CD4-positive, alpha-beta T cell treated with Interleukin-10 for 1 hour (primary cell): ENCODE measurements at regions not wholly inside any gene's neighbourhood (a gene's known extent, or its start where the extent isn't known, plus 50 kb on each side); places are given as distances from the start of the nearest gene placed in this dataset.
"Not testable (repeated sequence)": the region's sequence is repeated elsewhere in the genome, so short reads cannot be mapped to it uniquely, and the experiment has no call there.

Experiments
- DNase-seq: peaks from one replicate; pipeline ENCODE4 v3.0.0-alpha.2; 2020

GRCh38 chr3:59247402-59247841 is 197.6 kb upstream of the CFAP20DC start:
- DNase-seq, result no peak

- no peak for DNase-seq
These were observed 197.0 kb upstream of the CFAP20DC start for GRCh38 chr3:59246719-59247401.

- DNase-seq, result no peak
These were observed 196.2 kb upstream of the CFAP20DC start for GRCh38 chr3:59245859-59246501.

GRCh38 chr3:59245300-59245858 is 195.6 kb upstream of the CFAP20DC start:
- no peak for DNase-seq

DNA sequence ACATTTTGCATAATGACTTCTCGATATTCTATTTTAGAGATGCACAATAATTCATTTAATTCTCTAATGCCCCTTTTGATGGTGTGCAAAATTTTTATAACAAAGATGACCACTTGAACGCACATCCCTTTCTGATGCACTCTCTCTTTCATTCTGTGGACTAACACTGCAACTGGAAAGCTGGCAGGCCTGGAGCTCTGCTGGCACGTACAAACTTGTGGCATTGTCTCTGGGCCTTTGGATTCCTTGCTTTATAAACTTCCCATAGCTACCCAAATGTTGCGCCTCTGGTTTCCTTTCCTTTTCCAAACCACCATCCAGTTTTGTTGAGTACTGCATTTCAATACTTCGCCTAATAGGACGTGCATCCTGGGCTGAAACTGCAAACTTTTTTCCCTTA is 194.5 kb upstream of the CFAP20DC start:
- no peak for DNase-seq

GRCh38 chr3:59243476-59243875 is 193.7 kb upstream of the CFAP20DC start:
- DNase-seq, result no peak

DNA sequence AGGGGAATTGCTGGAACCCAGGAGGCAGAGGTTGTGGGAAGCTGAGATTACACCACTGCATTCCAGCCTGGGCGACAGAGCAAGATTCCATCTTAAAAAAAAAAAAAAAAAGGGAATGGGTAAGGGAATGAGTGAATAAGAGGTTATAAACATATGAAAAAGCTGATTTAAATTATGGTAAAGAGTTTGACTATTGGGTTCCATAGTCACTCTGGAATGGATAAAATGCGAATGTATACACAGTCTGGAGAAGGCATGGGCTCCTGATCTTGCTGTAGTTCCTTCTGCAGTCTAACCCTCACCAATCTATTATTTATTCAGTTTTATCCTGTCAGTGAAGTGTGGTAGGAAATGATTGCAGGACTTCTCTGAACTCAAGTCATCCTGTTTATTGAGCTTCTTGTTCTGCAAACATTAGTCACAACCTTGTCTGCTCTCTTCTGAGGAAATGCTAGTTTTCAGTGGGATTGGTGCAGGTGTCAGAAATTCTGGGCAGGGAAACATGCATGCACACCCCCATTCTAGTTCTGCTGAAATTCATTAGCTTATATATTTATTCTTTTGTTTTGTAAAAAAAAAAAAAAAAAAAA is 190.9 kb upstream of the CFAP20DC start:
- no peak for DNase-seq

DNA sequence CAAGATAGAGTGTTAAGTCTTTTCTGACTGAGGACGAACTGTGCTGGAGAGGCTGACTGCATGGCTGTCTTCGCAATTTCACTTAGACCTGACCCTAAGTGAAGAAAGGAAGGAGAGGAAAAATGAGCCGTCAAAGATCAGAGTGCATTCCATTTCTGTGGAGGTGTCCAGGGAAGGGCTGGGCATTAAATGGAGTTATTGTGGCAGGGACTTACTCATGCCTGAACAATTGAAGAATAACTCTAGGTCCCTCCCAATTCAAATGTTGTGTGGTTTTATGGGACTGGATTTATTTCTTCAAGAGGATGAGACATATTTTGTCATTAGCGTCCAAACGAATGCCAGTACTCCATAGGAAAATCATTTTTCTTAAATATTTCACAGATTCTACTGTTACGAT is 187.3 kb upstream of the CFAP20DC start:
- no peak for DNase-seq

GRCh38 chr3:59235634-59236012 is 185.8 kb upstream of the CFAP20DC start:
- peak; percentile 31 for DNase-seq

DNA sequence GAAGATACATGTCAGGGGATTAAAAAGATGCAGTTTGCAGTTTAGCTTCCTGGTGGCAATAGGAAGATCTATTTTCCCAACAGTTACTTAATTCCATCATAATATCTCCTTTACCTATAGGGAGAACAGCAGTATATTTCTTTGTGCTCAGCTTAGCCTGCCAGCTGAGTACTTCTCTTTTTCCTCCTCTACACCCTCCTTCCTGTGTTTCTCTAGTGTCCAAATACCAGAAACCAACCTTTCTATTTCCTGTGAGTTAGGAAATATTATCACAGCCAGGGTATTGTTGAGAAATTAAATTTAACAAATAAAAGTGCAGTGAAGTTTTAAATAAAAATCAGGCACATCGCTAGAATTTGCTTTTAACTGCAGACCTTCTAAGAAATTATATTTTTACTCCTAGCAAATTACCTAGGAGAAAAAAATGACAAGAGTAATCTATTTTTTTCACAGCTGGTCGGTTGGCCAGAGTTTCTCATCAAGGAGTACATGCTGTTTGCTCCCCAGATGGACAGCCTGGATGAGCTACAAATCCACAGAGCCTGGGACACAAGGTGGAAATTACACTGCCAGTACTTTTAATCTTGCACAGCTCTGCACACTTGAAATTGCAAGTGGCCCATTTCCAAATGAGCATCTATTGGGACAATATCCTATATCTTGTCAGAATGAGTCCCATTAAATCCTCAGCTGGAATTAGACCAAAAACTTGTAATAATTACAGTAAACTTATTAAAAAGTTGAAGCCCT is 185.2 kb upstream of the CFAP20DC start:
- DNase-seq, result no peak

- DNase-seq, result not testable (repeated sequence)
These were observed 180.6 kb upstream of the CFAP20DC start for GRCh38 chr3:59230379-59230778.

DNA sequence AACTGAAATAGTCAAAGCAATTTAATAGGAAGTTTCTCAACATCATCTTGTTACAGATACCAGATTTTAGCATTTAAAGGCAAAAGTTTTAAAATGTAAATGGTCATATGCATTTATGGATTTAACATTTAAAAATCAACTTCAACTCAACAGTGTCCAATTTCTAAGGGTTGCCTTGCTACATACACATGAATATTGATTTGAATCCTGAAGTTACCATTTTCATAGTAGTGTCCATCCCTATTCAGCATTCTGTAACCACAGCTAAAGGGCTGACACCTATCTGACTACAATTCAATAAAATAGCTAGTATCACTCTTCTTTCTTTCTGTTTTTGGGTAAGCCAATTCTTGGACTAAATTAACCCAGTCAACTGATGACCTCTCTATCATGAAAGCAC is 164.0 kb upstream of the CFAP20DC start:
- no peak for DNase-seq

DNA sequence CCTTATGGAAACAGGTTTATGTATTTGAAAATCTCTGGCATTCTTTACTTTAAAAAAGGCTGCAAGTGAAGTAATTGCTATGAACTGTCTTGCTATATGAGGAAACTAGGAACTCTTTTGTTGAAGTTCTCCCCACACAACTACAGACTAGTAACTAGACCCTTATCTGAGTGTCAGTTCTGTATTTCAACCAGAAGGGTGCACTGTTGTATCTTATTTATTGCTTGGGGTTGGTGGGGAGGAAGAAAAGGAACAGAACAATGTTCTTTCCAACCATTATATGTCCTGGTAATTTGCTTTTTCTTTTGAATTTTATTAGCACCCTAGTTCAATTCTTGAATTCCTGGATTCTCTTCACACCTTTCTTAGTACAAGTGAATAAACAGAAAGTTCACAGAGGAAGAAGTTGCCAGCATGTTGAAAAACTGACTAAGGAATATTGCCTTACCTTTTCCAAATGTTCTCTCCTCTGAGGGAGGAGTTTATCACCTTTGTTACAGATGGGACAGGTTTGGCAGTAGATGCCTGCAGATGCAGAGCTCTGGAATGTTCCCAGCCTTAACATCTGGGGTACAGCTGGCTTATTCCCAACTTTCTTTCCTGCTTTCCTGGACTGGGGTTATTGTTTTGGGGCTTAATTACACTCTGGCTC is 162.4 kb upstream of the CFAP20DC start:
- peak; percentile 59 for DNase-seq

DNA sequence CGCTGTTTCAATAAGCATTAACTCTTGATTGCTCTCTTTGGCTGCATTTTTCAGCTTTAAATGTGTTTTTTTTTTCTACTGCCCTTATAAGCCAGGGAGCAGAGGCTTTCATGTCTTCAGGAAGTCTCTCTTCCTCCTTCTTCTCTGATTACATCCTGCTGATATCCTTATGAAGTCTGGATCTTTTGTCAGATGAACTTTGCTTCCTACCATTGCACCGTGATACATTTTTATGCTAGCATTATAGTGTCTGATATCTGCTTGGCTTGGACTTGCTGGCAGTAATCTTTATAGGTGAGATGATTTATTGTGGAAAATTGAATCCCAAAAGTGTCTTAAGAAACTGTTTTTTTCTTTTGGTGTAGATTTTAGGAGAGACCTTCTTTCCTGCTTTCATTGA is 160.4 kb upstream of the CFAP20DC start:
- DNase-seq, result no peak

GRCh38 chr3:59192473-59192872 is 142.6 kb upstream of the CFAP20DC start:
- no peak for DNase-seq

DNA sequence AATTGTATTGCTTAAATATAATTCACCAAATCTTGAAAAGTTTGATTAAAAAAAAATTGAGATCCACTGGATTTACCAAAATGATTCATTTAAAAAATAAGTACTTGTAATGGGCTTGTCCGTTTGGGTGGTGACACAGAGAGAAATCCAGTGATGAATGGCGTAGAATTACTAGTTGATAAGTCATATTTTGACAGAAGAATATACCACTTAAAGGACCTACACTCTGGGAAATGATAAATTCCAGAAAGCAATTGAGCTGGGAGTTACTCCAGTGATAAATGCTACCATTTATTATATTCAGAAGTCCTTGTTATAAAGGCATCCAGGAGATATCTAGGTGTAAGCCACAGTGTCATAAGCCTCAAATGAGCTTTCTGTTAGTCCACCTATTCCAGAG is 141.8 kb upstream of the CFAP20DC start:
- DNase-seq, result no peak

GRCh38 chr3:59189939-59190338 is 140.1 kb upstream of the CFAP20DC start:
- DNase-seq, result no peak

GRCh38 chr3:59189526-59189925 is 139.7 kb upstream of the CFAP20DC start:
- no peak for DNase-seq

DNA sequence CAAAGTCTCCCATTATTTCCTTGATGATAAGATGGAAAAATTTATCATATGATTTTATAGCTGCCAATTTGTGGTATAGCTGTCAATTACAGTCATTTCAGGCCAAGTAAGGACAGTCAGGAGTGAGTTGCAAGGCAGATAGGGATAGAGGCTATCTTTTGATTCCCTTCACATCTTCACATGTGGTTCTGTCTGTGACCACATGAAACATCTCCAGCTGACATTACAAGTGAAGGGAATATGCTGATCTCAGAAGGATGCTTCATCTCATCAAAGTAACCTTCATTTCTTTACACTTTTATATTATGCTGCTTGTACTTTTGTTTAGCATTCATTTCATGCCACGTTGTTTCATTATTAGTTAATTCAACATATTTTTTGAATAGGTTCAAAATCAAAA is 136.9 kb upstream of the CFAP20DC start:
- DNase-seq, result no peak

DNA sequence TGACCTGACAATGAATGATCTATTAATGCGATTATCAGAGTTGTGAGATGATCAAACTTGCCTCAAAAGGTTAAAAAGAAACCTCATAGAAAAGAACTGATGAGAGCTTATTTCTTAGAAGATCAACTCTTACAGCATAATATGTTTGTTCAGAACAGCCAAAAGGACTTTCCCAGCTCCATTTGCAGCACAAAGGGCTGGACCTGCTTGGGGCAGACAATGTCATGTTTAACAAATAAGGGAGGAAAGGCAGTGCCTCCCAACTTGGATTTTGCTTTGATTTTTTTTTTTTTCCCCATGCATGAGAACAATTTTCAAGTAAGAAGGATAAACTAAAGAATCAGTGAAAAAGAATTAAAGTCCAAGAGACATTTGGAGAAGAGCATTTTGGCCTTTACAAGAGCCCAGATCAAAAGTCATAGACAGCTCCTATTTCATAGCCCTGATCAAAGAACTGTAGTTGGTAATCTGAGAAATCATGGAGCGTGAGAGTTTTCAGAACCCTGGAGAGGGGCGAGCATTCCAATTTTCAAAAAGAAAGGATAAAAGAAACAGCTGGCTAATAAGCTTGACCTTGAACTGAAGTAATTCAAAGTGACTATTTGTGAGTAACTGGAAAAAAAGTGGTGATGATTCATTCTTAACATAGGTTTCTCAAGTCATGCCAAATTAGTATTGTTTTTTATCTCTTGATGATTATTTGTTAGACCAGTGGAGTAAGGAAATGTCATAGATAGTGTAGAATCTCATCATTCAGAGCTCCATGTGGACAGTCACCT is 136.0 kb upstream of the CFAP20DC start:
- no peak for DNase-seq

DNA sequence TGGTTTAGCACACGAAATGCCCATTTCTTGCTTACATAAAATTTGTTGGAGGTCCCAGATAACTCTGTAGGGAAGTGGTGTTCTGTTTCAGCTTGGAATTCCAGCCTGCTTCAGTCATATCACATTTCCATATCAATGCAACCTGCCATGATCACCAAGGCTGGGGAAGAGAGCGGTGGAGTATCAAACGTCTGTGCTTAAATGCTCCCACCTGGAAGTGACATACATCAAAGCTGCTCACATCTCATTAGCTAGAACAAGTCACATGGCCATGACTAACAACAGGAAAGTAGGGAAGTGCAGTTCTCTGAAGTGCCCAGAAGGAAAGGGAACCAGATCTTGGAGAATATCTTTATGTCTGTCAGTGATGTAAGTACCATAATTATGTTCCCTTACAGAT is 130.2 kb upstream of the CFAP20DC start:
- no peak for DNase-seq

- no peak for DNase-seq
These were observed 128.9 kb upstream of the CFAP20DC start for GRCh38 chr3:59178698-59179097.
